GM10248 (cell line): ENCODE measurements at regions not wholly inside any gene's neighbourhood (a gene's known extent, or its start where the extent isn't known, plus 50 kb on each side); places are given as distances from the start of the nearest gene placed in this dataset.

Experiments used
- CTCF ChIA-PET: fragments of 300-600 bp; sonication (Branson Sonifier 250); formaldehyde crosslinking; extraction: SDS; loops from one replicate; lab custom pipeline; 2021; ENCODE audit warnings: antibody characterized with exemption; lab: Yijun Ruan, JAX
- POLR2A ChIA-PET: fragments of 350-650 bp; sonication (Branson Sonifier 250); formaldehyde crosslinking; extraction: SDS; loops from one replicate; lab custom pipeline; 2020; ENCODE audit warnings: antibody characterized with exemption; lab: Yijun Ruan, JAX
- DNase-seq: peaks from one replicate; pipeline ENCODE4 v3.0.0; 2012; ENCODE audit errors: extremely low spot score
- CTCF ChIP-seq: IDR thresholded peaks from 2 replicates; pipeline ENCODE4 v1.5.1; 2012; ENCODE audit warnings: mild to moderate bottlenecking, low read depth; ENCODE audit errors: extremely low read depth, missing control alignments, control extremely low read depth

GRCh38 chr1:115196296-115196695 is 107.0 kb upstream of the TSPAN2 start:
- no peak for DNase-seq
- CTCF ChIA-PET: no interaction called here
- POLR2A ChIA-PET: no interaction called here
- no peak for TF ChIP-seq CTCF

- ChIA-PET CTCF (no interaction called here), POLR2A (no interaction called here)
- no peak for DNase-seq
- TF ChIP-seq CTCF: no peak
Measured at GRCh38 chr1:115194506-115194905, 105.2 kb upstream of the TSPAN2 start.

GRCh38 chr1:115193046-115193828 is 103.9 kb upstream of the TSPAN2 start:
- TF ChIP-seq CTCF: no peak
- ChIA-PET CTCF (interaction anchor here (1.2 kb wide), 1 partner anchor 27 kb away, joined by 3 read pairs; no protein-coding TSS in a partner anchor), POLR2A (no interaction called here)
- DNase-seq: no peak

GRCh38 chr1:115192200-115192767 is 103.0 kb upstream of the TSPAN2 start:
- ChIA-PET POLR2A (no interaction called here), CTCF (interaction anchor here (1.2 kb wide), 1 partner anchor 26 kb away, joined by 3 read pairs; no protein-coding TSS in a partner anchor)
- no peak for TF ChIP-seq CTCF
- no peak for DNase-seq

- CTCF ChIA-PET: interaction anchor here (1.5 kb wide), 1 partner anchor 15 kb away, joined by 3 read pairs; no protein-coding TSS in a partner anchor
Measured at GRCh38 chr1:115191691-115192090, 102.4 kb upstream of the TSPAN2 start.

More at GRCh38 chr1:115191691-115192090, 102.4 kb upstream of the TSPAN2 start:
- no peak for TF ChIP-seq CTCF
- no peak for DNase-seq
- POLR2A ChIA-PET: no interaction called here
